ENCODE measurements at regions not wholly inside any gene's neighbourhood (a gene's known extent, or its start where the extent isn't known, plus 50 kb on each side); places are given as distances from the start of the nearest gene placed in this dataset.
A peak's percentile ranks its signal among the peaks of the same experiment; 100 is the strongest.

DNA sequence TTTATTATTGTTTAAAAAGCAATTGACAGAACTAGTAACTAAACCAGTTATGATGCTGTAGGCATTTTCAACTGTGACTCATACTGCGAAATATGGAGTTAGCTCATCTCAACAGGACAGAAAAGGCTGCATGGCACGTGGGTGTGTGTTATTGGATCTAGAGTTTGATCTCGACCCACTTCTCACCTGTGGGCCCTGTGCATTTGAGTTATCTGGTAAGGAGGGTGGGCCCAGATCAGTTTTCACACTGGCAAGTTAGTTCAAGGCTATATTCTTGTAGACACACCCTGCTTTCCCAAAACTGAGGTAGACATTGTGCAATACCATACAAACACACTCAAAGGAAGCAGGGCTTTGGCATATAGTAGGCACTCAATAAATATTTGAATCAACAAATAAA is 71.3 kb upstream of the PRDX6 start:
- no peak for DNase-seq

DNA sequence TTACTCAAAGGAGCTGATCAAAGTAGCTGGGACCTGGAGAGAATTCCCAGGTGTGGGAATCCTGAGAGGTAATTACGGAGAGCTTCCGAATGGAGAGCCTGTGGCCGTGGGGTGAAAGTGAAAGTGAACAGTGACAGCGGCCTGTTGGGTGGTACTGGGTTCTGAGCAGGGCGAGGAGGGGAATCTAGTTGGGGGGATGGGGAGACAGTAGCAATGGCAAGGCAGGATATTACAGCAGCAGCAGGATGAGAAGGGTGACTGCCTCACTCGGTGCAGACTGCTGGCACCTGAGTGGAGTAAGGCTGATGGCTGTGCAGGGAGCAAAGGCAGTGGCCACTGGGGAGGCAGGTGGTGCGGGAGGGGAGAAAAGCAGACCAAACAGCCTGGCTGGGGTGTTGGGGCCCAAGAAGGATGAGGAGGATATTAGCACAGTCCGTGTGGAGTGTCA is 70.3 kb upstream of the PRDX6 start:
- no peak for DNase-seq

DNA sequence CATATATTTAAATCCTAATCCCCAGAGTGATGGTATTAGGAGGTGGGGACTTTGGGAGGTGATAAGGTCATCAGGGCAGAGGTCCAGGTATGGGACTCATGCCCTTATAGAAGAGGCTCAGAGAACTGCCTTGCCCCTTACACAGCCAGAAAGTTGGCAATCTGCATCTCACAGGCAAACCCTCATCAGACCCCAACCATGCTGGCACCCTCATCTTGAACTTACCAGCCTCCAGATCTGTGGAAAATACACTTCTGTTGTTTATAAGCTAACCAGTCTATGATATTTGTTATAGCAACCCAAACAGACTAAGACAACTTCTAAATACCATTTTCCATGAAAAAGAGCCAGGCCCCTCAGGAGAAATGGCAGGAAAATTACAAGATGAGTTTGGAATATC is 69.3 kb upstream of the PRDX6 start:
- DNase-seq = no peak

GRCh38 chr1:173408886-173409285 is 68.2 kb upstream of the PRDX6 start:
- DNase-seq = no peak

- DNase-seq = peak; percentile 69
Measured at GRCh38 chr1:173409613-173410012, 67.5 kb upstream of the PRDX6 start.

GRCh38 chr1:173410133-173410793 is 66.9 kb upstream of the PRDX6 start:
- DNase-seq = no peak

GRCh38 chr1:173410794-173411236 is 66.3 kb upstream of the PRDX6 start:
- DNase-seq = no peak

DNA sequence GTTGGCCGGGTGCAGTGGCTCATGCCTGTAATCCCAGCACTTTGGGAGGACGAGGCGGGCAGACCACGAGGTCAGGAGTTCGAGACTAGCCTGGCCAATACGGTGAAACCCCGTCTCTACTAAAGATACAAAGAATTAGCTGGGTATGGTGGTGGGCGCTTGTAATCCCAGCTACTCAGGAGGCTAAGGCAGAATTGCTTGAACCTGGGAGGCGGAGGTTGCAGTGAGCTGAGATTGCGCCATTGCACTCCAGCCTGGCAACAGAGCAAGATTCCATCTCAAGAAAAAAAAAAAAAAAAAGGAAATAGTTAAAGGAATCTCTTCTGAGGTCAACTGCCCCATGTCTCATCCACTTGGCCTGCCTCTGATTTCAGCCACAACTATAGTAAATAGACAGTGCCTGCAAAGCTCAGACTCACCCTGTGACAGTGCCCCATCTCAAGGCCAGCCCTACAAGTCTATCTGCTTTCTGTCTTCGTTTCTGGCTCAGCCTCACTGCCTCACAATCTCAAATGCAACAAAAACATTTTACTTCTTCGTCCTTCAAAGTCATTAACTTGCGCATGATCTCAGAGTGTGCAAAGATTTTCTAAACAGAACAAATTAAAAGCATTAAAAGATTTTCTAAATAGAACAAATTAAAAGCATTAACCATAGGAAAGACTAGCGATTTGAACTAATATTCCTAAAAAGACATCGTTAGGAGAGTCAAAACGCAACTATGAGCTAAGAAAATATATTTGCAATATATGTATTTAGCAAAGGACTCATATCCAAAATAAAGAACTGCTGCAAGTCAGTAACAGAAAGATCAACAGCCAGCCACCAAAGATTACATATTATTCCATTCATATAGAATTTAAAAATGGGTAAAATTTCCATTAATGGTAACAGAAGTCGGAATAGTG is 65.0 kb upstream of the PRDX6 start:
- DNase-seq = no peak

DNA sequence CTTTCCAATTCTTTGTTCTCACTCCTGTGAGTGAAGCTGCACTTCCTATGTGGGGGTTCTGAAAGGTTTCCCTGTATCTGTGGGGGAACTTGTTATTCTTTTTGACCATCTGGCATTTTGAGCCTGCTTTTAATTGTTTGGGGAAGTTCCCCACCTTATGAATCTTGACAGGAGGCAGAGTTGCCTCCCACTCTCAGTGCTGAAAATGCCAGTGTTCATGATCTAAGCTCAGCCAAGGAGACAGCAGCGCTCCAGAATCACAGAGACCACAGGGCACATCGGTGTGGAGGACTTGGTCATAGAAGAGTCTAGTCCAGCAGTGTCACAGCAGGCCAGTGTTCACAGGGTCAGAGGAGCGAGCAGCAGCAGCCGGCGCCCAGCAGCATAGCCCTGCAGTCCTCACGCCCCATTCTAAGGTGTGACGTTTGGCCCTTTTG is 63.8 kb upstream of the PRDX6 start:
- DNase-seq = no peak

DNA sequence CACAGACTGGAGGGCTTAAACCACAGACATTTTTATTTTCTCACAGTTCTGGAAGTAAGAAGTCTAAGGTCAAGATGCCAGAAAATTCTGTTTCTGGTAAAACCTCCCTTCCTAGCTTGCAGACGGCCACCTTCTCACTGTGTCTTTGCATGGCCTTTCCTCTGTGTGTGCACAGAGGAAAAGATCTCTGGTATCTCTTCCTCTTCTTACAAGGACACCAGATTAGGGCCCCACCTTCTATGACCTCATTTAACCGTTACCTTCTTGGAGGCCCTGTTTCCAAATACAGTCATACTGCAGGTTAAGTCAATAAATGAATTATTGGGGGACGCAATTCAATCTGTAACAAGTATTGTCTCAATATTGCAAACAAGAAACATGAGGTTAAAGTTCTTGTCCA is 63.0 kb upstream of the PRDX6 start:
- DNase-seq = no peak

- DNase-seq = no peak
Measured at GRCh38 chr1:173414539-173415226, 62.5 kb upstream of the PRDX6 start.

DNA sequence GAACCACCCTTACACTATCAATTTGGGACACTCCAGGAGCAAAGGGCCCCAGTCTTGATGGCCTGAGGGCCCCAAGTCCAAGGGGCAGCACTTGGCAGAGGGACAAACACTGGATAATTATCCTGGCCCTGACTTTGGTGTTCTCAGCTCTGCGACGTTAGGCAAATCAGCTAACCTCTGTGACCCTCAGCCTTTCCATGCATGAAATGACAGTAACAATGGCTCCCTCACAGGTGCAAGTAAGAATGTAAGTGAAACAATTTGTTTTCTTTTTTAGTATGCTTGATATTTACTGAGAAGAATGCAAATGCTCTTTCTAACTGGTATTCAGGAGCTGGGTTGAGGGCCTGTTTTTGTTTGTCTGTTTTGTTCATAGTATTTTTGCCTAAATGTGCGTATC is 61.6 kb upstream of the PRDX6 start:
- no peak for DNase-seq

- DNase-seq = no peak
Measured at GRCh38 chr1:173415905-173416450, 61.2 kb upstream of the PRDX6 start.

- DNase-seq = no peak
Measured at GRCh38 chr1:173417563-173417962, 59.6 kb upstream of the PRDX6 start.

DNA sequence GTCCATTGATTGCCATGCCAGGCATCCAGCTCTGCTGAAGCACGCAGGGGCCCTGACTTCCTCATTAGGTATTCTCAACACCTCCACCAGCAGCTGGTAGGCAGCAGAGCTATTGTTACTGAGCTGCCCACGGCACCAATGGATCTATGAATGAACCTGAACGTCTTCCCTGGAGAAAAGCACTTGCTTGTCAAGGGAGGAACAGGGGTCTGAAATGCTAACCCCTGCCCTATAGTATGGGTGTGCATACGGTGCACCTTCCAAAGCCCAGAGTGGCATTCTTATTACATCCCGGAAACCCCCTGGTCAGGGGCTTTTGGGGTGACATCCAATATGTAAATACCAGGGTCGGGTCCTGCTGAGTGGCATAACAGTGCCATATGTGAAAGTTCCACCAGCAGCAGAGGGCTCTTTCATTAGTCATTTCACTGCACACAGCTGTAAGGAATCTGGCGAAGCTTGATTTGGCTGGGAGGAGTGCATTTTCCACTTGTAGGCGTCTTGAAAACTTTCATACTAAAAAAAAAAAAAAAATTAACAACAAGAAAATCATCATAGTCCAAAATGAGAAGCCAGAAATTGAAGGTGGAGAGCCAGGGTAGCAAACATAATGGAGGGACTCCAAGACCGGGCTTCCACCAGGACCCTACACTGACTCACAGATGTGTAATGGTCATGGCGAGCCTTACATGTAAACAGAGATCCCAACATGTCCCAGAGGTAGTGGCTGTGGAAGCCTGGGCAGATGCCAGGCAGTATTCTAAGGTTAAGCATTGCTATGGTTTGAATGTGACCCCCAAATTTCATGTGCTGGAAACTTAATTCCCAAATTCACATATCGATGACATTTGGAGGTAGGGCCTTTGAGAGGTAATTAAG is 58.8 kb upstream of the PRDX6 start:
- DNase-seq = no peak

GRCh38 chr1:173420330-173420806 is 56.8 kb upstream of the PRDX6 start:
- peak; percentile 30 for DNase-seq

- DNase-seq = no peak
Measured at GRCh38 chr1:173421286-173421685, 55.8 kb upstream of the PRDX6 start.

DNA sequence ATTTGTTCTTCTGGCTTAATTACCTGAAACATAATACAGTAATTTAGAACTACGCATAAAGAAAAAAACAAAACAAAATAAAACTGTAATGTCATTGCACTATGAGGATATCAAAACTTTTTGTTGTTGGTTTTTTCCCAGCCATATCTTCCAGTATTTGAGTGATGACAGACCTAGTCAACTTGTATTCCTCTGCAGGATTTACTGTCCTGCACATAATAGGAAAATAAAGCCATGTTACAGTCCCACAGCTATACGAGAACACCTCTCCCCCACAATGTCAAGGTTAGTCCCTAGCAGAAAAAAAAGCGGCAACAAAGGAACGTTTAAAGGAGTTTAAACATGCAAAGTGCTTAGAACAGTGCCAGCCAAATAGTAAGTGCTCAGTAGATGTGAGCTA is 55.3 kb upstream of the PRDX6 start:
- no peak for DNase-seq

- peak; percentile 13 for DNase-seq
Measured at GRCh38 chr1:173422456-173422976, 54.6 kb upstream of the PRDX6 start.

DNA sequence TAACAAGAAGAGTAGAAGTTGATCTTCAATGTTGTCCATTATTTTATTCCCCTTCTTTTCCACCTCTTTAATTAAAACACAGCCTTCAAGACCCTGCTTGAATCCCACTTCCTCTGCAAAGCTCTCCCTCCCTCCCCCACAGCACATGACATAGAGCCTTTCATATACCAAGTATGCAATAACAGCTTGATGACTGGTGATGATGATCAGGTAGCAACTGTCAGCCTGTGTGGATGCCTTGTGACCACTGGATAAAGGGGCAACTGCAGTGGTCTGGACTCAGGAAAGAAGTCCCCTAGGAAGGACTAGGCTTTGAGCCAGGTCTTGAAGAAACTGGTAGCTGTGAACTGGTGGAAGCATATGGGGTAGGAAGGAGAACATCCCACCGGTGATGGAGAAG is 53.8 kb upstream of the PRDX6 start:
- DNase-seq = no peak

DNA sequence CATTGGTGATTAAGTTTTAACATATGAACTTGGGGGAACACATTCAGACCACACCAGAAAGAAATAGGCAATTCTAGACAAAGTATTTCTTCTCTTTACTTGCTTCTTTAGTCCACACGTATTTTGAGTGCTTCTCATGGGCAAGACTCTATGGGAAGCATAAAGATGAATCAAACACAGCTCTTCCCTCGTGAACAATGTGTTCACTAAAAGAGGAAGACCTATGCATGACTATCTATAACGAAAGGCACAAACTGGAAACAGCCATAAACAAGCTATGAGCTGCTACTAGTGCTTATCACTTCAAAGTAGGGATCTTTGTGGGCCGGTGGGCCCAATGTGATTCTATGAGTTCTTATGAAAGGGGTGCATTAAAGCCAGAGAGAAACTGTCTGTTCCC is 53.0 kb upstream of the PRDX6 start:
- DNase-seq = no peak
